Muscle of leg (tissue), 3 donors: ENCODE measurements at regions not wholly inside any gene's neighbourhood (a gene's known extent, or its start where the extent isn't known, plus 50 kb on each side); places are given as distances from the start of the nearest gene placed in this dataset.

Experiments used
- DNase-seq: peaks from one replicate; pipeline ENCODE4 v3.0.0; 2013
- H3K27ac ChIP-seq: one replicate; pipeline ENCODE4 v1.5.1; 2013; ENCODE audit warnings: mild to moderate bottlenecking, low read length, control low read depth
- H3K27me3 ChIP-seq: one replicate; pipeline ENCODE4 v1.6.1; 2013; ENCODE audit warnings: low read length; ENCODE audit not compliant: control insufficient read depth, insufficient read depth
- H3K36me3 ChIP-seq: one replicate; pipeline ENCODE4 v1.6.1; 2013; ENCODE audit warnings: low read length; ENCODE audit not compliant: control insufficient read depth, insufficient read depth
- H3K4me1 ChIP-seq: one replicate; pipeline ENCODE4 v1.6.1; 2013; ENCODE audit warnings: low read length; ENCODE audit not compliant: control insufficient read depth, insufficient read depth
- H3K4me3 ChIP-seq: one replicate; pipeline ENCODE4 v1.5.1; 2013; ENCODE audit warnings: low read length, control low read depth
- H3K9me3 ChIP-seq: replicated peaks from 2 replicates; pipeline ENCODE4 v1.6.1; 2013; ENCODE audit warnings: low read depth, low read length; ENCODE audit not compliant: control insufficient read depth
- WGBS: methylation state at CpG from one replicate; pipeline ENCODE4 v1.1.5; 2013; ENCODE audit warnings: missing lambda C conversion rate; ENCODE audit not compliant: insufficient coverage; 5-methylcytosine and 5-hydroxymethylcytosine counted together

DNA sequence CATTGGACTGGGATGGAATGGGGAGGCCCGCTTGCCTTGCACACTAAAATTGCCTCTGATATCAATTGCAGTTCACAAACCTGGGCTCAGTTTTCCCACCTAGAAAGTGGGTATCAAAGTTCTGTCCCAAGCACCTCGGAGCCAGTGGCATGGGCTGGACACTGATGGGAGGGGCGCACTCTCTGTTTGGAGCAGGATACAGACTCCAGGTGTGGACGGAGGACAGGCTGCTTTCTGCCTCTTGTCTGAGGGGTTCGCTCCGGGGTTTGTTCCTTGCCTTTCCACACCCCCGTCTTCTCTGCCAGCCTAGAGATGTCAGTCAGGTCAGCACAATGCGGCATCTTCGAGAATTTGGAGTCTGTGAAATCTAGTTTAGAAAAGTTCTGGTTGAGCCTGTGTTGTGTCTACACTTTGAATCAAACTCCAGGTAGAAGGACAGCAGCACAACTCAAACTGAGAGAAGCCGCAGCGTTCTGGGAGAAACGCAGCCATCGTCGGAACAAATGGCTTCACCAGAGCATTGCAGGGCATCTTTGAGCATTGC lies 141.9 kb downstream of the TEX29 start:
- peaks cover 3% of the 10 kb centered on the region for H3K9me3 ChIP-seq
- no peaks in the 10 kb centered on the region for H3K36me3 ChIP-seq
- H3K27me3 ChIP-seq = peaks cover 22% of the 10 kb centered on the region
- H3K4me1 ChIP-seq = peaks cover 7% of the 10 kb centered on the region
- no peak for DNase-seq
- WGBS = 67% methylated on average over 6 of the region's 14 CpGs
- no peak overlapping the region for H3K4me3 ChIP-seq
- H3K27ac ChIP-seq = no peak overlapping the region

DNA sequence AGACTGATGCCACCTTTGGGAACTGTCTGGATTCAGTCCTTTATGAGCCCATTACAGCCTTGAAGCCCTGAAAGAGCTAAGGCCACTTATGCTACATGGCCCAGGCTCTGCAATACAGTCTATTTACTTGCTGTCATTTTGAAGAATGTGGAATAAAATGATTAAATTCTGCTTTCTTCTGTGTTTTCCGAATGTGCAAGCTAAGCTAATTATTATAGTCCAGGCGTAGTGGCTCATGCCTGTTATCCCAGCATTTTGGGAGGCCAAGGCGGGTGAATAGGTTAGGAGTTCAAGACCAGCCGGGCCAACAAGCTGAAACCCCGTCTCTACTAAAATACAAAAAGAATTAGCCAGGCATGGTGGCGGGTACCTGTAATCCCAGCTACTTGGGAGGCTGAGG lies 142.5 kb downstream of the TEX29 start:
- H3K9me3 ChIP-seq = peaks cover 3% of the 10 kb centered on the region
- peaks cover 7% of the 10 kb centered on the region for H3K4me1 ChIP-seq
- H3K27ac ChIP-seq = no peak overlapping the region
- H3K36me3 ChIP-seq = no peaks in the 10 kb centered on the region
- DNase-seq = no peak
- peaks cover 22% of the 10 kb centered on the region for H3K27me3 ChIP-seq
- H3K4me3 ChIP-seq = no peak overlapping the region
- WGBS = 77% methylated on average over 2 of the region's 6 CpGs

DNA sequence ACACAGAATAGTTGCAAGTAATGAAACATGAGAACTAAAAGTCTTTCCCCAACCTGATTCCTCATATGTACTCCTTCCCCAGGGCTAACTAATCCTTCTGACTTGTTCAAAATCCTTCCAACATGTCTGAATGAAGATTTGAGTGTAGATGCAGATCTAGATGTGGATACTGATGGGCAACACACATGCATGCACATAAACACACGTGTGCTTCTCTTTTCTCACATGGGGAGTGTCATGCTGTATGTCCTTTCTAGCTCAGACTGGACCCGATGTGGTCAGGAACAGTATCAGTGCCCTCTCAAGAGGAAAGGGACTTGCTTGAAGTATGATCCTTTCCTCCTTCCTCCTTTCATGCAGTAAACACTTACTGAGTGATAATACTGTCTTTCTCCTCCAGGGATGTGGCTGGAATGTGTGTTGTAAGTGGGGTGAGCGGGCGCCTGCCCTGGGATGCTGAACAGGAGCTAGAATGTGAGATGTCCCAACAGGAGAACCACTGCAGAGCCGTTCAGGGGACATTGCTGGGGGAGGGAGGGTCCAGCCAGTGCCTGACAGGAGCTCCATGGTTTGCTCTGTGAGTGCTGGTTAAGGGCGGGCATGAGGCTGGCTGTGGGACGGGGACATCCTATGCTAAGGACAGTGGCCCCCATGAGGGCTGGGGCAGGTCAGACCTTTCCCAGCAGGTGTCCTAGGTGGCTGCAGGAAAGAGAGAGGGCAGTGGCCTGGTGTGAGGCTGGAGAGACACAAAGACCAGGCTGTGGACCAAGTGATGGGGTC lies 146.9 kb downstream of the TEX29 start:
- WGBS = 61% methylated on average over 5 of the region's 7 CpGs
- no peak for DNase-seq
- Histone ChIP-seq H3K9me3 (peaks cover 3% of the 10 kb centered on the region), H3K4me1 (no peaks in the 10 kb centered on the region), H3K27ac (no peak overlapping the region), H3K4me3 (no peak overlapping the region), H3K36me3 (no peaks in the 10 kb centered on the region), H3K27me3 (peaks cover 13% of the 10 kb centered on the region)

DNA sequence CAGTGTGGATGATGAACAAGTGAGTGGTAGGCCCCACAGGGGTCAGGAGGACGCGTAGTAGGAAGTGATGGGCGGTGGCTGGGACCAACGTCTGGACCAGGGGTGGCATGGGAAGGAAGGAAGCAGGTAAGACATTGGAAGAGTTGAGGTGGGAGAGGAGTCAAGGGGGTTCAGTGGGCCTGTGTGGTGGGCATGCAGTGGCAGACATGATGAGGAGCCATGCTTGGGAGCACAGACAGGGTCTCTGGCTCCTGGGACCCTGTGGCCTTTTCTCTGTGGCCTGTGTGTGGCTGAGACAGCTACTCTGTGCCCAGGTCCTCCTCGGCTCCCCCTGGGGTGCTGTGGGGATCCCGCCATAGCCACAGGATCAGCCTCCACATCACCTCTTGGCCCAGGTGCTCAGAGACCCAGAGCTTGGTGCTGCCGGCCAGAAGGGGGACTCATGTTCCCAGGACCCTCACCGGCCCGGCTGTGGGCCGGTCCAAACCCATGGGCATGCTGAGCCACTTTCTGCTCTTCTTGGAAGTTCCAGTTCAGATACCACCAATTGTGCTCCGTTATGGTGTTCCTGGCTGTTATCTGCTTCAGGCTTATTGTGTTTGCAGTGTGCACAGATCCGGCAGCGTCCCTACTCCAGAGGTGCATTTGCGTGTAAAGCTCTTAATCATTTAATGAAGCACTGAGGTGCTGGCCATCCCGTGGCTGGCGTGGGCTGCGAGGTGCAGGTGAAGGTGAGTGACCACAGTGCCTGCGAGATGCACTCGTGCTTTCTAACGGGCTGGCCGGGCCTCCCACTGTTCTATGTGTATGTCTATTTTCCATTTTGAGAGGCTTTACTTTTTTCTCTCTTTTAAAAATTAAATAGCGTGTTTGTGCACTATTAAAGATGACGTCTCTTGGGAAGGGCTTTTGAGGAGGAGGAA lies 147.9 kb downstream of the TEX29 start:
- no peak for DNase-seq
- 90% methylated on average over 15 of the region's 23 CpGs for WGBS
- H3K36me3 ChIP-seq = no peaks in the 10 kb centered on the region
- no peak overlapping the region for H3K4me3 ChIP-seq
- H3K27me3 ChIP-seq = peaks cover 6% of the 10 kb centered on the region
- no peaks in the 10 kb centered on the region for H3K4me1 ChIP-seq
- peaks cover 3% of the 10 kb centered on the region for H3K9me3 ChIP-seq
- H3K27ac ChIP-seq = no peak overlapping the region

DNA sequence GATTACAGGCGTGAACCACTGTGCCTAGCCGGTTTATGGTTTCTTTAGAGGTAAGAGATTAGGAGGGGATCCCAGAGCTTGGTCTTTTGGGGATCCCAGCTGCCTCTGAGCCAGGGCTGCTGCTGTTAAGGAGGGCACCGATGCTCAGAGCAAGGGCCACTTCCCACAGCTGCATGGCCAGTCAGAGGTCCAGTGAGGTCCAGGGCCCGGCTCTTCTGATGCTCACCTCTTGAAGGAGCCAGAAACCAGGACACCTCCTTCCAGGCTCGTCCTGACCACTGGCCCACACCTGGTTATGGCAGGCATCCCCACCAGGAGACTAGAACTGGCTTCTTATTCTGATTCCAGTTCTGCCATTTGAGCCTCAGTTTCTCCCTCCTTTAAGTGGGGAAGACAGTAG lies 149.0 kb downstream of the TEX29 start:
- Histone ChIP-seq H3K4me3 (no peak overlapping the region), H3K4me1 (no peaks in the 10 kb centered on the region), H3K27ac (no peak overlapping the region), H3K36me3 (no peaks in the 10 kb centered on the region), H3K27me3 (peaks cover 2% of the 10 kb centered on the region), H3K9me3 (peaks cover 3% of the 10 kb centered on the region)
- WGBS = 90% methylated on average over 2 of the region's 5 CpGs
- DNase-seq = no peak

DNA sequence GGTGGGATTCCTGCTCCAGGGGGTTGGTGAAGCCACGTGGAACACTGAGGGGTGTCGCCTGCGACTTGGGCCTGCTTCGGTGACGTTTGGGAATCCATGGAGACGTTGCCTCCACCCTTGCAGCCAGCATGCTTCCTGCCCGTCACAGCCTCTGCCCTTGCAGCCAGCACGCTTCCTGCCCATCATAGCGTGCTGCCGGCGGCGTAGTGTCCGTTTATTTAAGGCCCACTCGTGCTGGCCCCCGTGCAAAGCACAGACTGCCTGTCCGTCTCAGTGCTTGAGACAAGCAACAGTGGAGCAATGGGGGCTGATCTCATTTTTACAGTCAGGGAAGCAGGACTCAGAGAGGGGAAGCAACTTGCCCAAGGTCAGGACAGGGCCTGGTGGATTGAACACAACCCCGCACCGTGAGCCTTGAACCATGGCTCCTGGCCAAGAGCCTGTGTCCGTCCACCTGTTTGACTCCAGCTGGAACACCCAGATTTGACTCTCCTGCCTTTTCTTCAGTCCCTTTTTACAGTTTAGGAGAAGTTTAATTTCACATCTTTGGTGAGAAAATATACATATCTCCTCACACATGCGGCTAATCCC lies 149.6 kb downstream of the TEX29 start:
- peaks cover 3% of the 10 kb centered on the region for H3K9me3 ChIP-seq
- H3K4me3 ChIP-seq = no peak overlapping the region
- no peak overlapping the region for H3K27ac ChIP-seq
- peaks cover 2% of the 10 kb centered on the region for H3K27me3 ChIP-seq
- no peaks in the 10 kb centered on the region for H3K36me3 ChIP-seq
- DNase-seq = no peak
- no peaks in the 10 kb centered on the region for H3K4me1 ChIP-seq
- 65% methylated on average over 16 of the region's 20 CpGs for WGBS

DNA sequence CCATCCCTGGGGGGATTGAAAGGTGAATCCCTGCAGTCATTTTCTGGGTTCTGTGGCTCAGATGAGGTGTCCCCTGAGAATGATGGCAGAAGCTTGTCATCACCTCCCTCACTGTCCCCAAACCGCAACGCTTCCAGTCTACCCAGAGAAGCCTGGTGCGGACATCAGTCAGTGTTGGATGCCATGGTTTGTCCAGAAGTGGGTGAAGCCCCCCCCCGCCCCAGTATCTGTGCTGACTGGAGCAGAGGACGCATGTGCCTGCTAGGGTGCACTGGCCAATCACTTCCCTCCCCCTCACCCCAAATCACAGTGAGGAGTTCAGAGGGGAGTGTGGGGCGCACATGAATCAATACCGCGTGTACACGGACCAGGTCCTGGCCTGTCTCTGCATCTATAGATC lies 150.5 kb downstream of the TEX29 start:
- Histone ChIP-seq H3K36me3 (no peaks in the 10 kb centered on the region), H3K9me3 (peaks cover 3% of the 10 kb centered on the region), H3K27ac (no peak overlapping the region), H3K27me3 (no peaks in the 10 kb centered on the region), H3K4me3 (no peak overlapping the region), H3K4me1 (no peaks in the 10 kb centered on the region)
- WGBS = 73% methylated on average over 5 of the region's 9 CpGs
- DNase-seq = no peak

DNA sequence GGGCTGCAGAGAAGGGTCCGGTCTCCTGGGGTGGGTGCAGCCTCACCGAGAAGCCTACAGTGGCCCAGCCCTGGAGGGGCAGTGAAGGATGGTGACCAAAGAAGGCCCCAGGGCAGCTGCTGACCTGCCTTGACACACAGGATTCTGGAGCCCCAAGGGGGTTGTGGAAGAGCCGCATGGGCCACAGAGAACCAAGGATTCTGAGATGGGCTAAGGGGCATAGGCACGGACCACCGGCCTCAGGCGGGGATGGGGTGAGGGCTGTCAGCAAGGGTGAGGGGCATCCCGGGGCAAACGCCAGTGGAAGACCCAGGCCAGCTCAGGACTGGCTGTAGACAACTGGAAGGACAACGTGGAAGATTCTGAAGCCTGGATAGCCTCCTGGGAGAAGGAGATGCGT lies 151.6 kb downstream of the TEX29 start:
- Histone ChIP-seq H3K9me3 (no peaks in the 10 kb centered on the region), H3K4me1 (no peaks in the 10 kb centered on the region), H3K27me3 (no peaks in the 10 kb centered on the region), H3K36me3 (no peaks in the 10 kb centered on the region), H3K4me3 (no peak overlapping the region), H3K27ac (no peak overlapping the region)
- 78% methylated on average over 10 of the region's 10 CpGs for WGBS
- DNase-seq = no peak

DNA sequence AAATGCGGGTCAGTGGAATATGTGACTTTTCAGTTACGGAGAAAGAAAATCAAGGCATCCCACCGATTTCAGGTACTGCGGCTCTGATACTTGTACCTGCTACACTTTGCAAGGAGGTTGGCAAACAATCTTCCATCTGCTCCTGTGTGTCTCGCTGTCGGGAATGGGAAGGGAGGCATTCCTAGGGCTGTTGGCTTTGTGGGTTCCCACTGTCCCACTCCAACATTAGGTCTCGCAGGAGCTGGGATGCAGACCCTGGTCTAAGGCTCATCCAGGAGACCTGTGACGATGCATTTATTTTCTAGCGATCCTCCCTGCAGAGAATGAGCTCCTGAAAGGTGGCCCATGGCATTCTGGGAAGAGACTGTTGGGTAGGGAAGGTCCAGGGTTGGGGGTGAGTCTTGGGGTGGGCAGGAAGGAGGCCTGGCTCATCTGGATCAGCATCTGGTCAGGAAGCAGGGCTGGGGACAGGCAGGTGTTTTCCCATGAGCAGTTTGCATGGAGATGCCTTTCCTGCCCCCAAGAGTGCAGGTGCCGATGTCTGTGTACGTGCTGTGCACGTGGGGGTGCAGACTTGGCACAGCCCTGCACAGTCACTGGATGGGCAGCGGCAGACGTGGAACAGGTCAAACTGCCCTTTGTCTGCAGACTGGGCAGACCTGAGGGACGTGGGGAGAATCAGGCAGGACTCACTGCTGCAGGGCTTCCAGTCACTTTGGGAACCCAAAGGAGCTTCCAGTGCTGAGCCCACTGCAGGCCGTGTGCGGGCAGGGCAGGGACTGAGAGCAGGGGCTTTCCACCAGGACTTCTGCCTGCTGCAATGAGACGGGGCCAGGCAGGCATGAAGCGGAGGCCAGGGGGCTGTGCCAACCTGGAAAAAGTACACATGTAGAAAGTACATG lies 152.4 kb downstream of the TEX29 start:
- H3K27me3 ChIP-seq = no peaks in the 10 kb centered on the region
- no peak overlapping the region for H3K4me3 ChIP-seq
- no peak for DNase-seq
- H3K36me3 ChIP-seq = no peaks in the 10 kb centered on the region
- H3K27ac ChIP-seq = no peak overlapping the region
- no peaks in the 10 kb centered on the region for H3K9me3 ChIP-seq
- 71% methylated on average over 18 of the region's 19 CpGs for WGBS
- H3K4me1 ChIP-seq = no peaks in the 10 kb centered on the region
